ENCODE measurements at regions not wholly inside any gene's neighbourhood (a gene's known extent, or its start where the extent isn't known, plus 50 kb on each side); places are given as distances from the start of the nearest gene placed in this dataset.
"Not testable (repeated sequence)": the region's sequence is repeated elsewhere in the genome, so short reads cannot be mapped to it uniquely, and the experiment has no call there.

DNA sequence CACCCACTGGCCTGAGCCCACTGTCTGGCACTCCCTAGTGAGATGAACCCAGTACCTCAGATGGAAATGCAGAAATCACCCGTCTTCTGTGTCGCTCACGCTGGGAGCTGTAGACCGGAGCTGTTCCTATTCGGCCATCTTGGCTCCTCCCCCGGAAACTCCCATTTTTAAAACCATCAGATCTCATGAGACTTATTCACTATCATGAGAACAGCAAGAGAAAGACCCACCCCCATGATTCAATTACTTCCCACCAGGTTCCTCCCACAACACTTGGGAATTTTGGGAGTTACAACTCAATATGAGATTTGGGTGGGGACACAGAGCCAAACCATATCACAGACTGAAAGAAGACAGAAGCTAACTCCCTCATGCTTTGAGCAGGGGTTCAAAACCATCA, 134.5 kb downstream of the SLC39A8 start:
- H3K4me1 ChIP-seq; H3K4me3 ChIP-seq; H3K9me3 ChIP-seq; H3K27me3 ChIP-seq; H3K27ac ChIP-seq; intact Hi-C loops (cut with DNase I); DNase-seq; H3K36me3 ChIP-seq: not testable (repeated sequence)
- 93 to 95% methylated on average over 6 of the region's 6 CpGs for WGBS, 2 donors

DNA sequence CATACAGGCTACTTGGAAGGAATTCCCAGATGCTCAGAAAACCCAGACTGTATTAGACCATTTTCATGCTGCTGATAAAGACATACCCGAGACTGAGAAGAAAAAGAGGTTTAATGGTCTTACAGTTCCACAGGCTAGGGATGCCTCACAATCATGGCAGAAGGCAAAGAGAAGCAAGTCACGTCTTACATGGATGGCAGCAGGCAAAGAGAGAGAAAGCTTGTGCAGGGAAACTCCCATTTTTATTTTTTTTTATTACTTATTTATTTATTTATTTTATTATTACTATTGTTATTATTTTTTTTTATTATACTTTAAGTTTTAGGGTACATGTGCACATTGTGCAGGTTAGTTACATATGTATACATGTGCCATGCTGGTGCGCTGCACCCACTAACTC, 140.6 kb downstream of the SLC39A8 start:
- H3K27me3 ChIP-seq; H3K36me3 ChIP-seq; H3K27ac ChIP-seq; DNase-seq; H3K9me3 ChIP-seq; H3K4me1 ChIP-seq; intact Hi-C loops (cut with DNase I); H3K4me3 ChIP-seq: not testable (repeated sequence)
- WGBS, 2 donors = 84 to 90% methylated on average over 3 of the region's 3 CpGs

DNA sequence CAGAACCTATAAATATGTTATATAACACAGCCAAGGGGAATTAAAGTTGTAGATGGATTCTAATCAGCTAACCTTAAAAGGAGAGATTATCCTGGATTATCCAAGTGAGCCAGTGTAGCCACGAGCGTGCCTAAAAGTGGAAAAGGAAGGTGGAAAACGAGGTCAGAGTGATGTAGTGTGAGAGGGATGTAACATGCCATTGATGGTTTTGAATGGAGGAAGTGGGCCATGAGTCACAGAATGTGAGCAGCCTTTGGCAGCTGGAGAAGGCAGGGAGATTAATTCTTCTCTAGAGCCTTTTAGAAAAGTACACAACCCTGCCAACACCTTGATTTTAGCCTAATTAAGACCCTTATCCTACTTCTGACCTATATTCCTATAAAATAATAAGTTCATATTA, 149.1 kb downstream of the SLC39A8 start:
- H3K4me1 ChIP-seq = no peaks in the 10 kb centered on the region
- H3K27me3 ChIP-seq = no peaks in the 10 kb centered on the region
- 52 to 65% methylated on average over 3 of the region's 3 CpGs for WGBS, 2 donors
- TF ChIP-seq POLR2AphosphoS5 (IDR thresholded peaks at IDR 0.05) (no peak), EP300 (IDR thresholded peaks at IDR 0.05) (no peak), POLR2A (IDR thresholded peaks at IDR 0.05) (no peak)
- TF ChIP-seq, protein P1, sequence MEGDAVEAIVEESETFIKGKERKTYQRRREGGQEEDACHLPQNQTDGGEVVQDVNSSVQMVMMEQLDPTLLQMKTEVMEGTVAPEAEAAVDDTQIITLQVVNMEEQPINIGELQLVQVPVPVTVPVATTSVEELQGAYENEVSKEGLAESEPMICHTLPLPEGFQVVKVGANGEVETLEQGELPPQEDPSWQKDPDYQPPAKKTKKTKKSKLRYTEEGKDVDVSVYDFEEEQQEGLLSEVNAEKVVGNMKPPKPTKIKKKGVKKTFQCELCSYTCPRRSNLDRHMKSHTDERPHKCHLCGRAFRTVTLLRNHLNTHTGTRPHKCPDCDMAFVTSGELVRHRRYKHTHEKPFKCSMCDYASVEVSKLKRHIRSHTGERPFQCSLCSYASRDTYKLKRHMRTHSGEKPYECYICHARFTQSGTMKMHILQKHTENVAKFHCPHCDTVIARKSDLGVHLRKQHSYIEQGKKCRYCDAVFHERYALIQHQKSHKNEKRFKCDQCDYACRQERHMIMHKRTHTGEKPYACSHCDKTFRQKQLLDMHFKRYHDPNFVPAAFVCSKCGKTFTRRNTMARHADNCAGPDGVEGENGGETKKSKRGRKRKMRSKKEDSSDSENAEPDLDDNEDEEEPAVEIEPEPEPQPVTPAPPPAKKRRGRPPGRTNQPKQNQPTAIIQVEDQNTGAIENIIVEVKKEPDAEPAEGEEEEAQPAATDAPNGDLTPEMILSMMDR (IDR thresholded peaks at IDR 0.05) = no peak
- H3K27ac ChIP-seq = no peak overlapping the region
- H3K36me3 ChIP-seq = no peaks in the 10 kb centered on the region
- H3K4me3 ChIP-seq = no peak overlapping the region
- no peaks in the 10 kb centered on the region for H3K9me3 ChIP-seq
- intact Hi-C loops (cut with DNase I) = no loop called here
- DNase-seq = no peak

DNA sequence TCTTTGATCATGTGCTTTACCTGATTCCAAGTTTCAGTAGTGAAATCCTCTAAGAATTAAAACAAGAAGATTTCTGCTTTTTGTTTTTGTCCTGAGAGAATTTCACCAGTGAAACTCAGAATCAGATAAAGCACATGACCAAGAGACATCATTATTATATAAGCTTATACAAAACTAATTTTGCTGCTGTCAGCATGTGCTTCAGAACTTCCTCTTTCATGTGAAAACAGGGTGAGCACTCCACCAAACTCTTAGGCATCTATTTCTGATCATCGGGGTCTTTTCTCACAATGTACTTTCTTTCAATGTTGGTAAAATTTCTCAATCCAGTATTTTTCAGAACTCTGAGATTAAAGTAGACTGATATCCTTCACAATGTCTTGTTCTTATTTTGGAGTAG, 152.1 kb downstream of the SLC39A8 start:
- 53 to 85% methylated on average over 1 of the region's 1 CpG for WGBS, 2 donors
- intact Hi-C loops (cut with DNase I) = no loop called here
- no peaks in the 10 kb centered on the region for H3K9me3 ChIP-seq
- H3K4me1 ChIP-seq = no peaks in the 10 kb centered on the region
- DNase-seq = no peak
- TF ChIP-seq EP300 (IDR thresholded peaks at IDR 0.05) = no peak
- H3K36me3 ChIP-seq = no peaks in the 10 kb centered on the region
- H3K27me3 ChIP-seq = no peaks in the 10 kb centered on the region
- no peak overlapping the region for H3K27ac ChIP-seq
- no peak overlapping the region for H3K4me3 ChIP-seq

DNA sequence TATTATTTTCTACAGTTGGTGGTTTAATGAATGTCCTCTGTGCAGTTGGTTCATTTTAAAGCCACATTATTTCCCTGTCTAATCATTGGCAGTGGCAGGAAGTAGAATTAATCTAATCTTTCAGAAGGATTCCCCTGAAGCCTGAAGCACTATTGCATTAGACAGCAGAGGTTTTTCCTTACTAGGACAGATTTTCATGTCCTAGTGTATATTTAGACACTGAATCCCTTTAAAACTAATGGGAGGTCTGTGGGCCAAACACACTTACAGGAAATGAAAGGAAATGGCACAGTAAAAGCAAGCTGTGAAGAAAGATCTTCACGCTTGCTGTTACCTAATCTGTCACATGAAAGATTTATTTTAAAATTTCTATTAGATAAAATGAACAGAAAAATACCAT, 165.2 kb downstream of the SLC39A8 start:
- intact Hi-C loops (cut with DNase I) = no loop called here
- no peaks in the 10 kb centered on the region for H3K4me1 ChIP-seq
- no peak overlapping the region for H3K27ac ChIP-seq
- H3K27me3 ChIP-seq = no peaks in the 10 kb centered on the region
- DNase-seq = no peak
- no peaks in the 10 kb centered on the region for H3K36me3 ChIP-seq
- no peaks in the 10 kb centered on the region for H3K9me3 ChIP-seq
- 67 to 70% methylated on average over 1 of the region's 1 CpG for WGBS, 2 donors
- TF ChIP-seq POLR2AphosphoS5 (IDR thresholded peaks at IDR 0.05) (no peak), POLR2A (IDR thresholded peaks at IDR 0.05) (no peak), EP300 (IDR thresholded peaks at IDR 0.05) (no peak)
- TF ChIP-seq, protein P1 (IDR thresholded peaks at IDR 0.05) = no peak
- no peak overlapping the region for H3K4me3 ChIP-seq

DNA sequence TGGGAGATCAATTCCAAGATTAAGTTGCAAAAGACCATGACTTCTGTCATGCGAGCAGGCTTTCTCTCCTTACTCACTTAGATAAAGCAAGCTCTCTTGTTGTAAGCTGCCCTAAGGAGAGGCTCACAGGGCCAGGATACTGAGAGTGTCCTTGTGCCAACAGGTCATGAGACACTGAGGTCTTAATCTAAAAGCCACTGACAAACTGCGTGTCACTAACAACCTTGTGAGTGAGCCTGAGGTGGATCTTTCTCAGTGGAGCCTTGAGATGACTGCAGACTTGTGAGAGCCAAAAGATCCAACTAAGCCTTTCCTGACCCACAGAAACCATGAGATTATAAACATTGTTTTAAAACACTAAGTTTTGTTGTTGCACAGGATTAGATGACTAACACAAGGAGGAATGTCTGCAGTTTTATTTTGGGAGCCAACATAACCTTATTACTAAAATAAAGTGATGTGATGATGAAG, 170.5 kb downstream of the SLC39A8 start:
- H3K27ac ChIP-seq = no peak overlapping the region
- H3K27me3 ChIP-seq = no peaks in the 10 kb centered on the region
- WGBS, 2 donors = 81 to 87% methylated on average over 2 of the region's 2 CpGs
- no peaks in the 10 kb centered on the region for H3K4me1 ChIP-seq
- no peaks in the 10 kb centered on the region for H3K36me3 ChIP-seq
- no peak for DNase-seq
- no peaks in the 10 kb centered on the region for H3K9me3 ChIP-seq
- TF ChIP-seq POLR2AphosphoS5 (IDR thresholded peaks at IDR 0.05) (no peak), EP300 (IDR thresholded peaks at IDR 0.05) (no peak), POLR2A (IDR thresholded peaks at IDR 0.05) (no peak)
- TF ChIP-seq, protein P1 (IDR thresholded peaks at IDR 0.05) = no peak
- intact Hi-C loops (cut with DNase I) = no loop called here
- H3K4me3 ChIP-seq = no peak overlapping the region
